Fibroblast of lung (primary cell): ENCODE measurements at regions not wholly inside any gene's neighbourhood (a gene's known extent, or its start where the extent isn't known, plus 50 kb on each side); places are given as distances from the start of the nearest gene placed in this dataset.

ENCODE experiments used
- CTCF ChIP-seq, 2 donors: IDR thresholded peaks in 1 of 2; conservative IDR thresholded peaks in 1 of 2; 1 replicate in 1 of 2; 2 replicates in 1 of 2; pipeline ENCODE4 v1.5.1; 2011 to 2012; ENCODE audit warnings: low read length in 2 of 2, control low read depth in 1 of 2, inconsistent platforms in 1 of 2, low read depth in 1 of 2, mild to moderate bottlenecking in 1 of 2
- EZH2 ChIP-seq: IDR thresholded peaks from 2 replicates; pipeline ENCODE4 v1.5.1; 2012; ENCODE audit warnings: low read length, control low read depth, mild to moderate bottlenecking; ENCODE audit errors: missing control alignments

GRCh38 chr4:150021483-150021882 lies 56.8 kb upstream of the DCLK2 start:
- TF ChIP-seq CTCF (conservative IDR thresholded peaks at IDR 0.05 in 1 of 2, IDR thresholded peaks at IDR 0.05 in 1 of 2; ENCODE audit: low read depth in 1 of 2, low read length in 2 of 2) (no peak), EZH2 (no peak)
